Activated CD4-positive, alpha-beta memory T cell treated with anti-CD3 and anti-CD28 coated beads, Interleukin-2, amount 10 ng/mL, durations not matched to agents 7 days and 5 days (primary cell): ENCODE measurements at regions not wholly inside any gene's neighbourhood (a gene's known extent, or its start where the extent isn't known, plus 50 kb on each side); places are given as distances from the start of the nearest gene placed in this dataset.

Experiments used
- CTCF ChIA-PET: fragments of 350-600 bp; sonication (Branson Sonifier 250); formaldehyde crosslinking; loops from one replicate; lab custom pipeline; 2021; ENCODE audit warnings: antibody characterized with exemption, inconsistent platforms; lab: Charles Lee
- POLR2A ChIA-PET: fragments of 350-600 bp; sonication (Branson Sonifier 250); formaldehyde crosslinking; loops from one replicate; lab custom pipeline; 2021; ENCODE audit warnings: antibody characterized with exemption; lab: Charles Lee
- DNase-seq: peaks from one replicate; pipeline ENCODE4 v3.0.0-alpha.2; 2020
- H3K27ac Mint-ChIP-seq: one replicate; pipeline ENCODE4 v1.8.0; 2021; ENCODE audit warnings: mild to moderate bottlenecking, mixed read lengths
- H3K27me3 Mint-ChIP-seq: one replicate; pipeline ENCODE4 v1.8.0; 2021; ENCODE audit warnings: mixed read lengths
- H3K36me3 Mint-ChIP-seq: one replicate; pipeline ENCODE4 v1.8.0; 2021; ENCODE audit warnings: low read depth, mixed read lengths
- H3K4me1 Mint-ChIP-seq: one replicate; pipeline ENCODE4 v1.8.0; 2021; ENCODE audit warnings: mixed read lengths
- H3K4me3 Mint-ChIP-seq: one replicate; pipeline ENCODE4 v1.8.0; 2021; ENCODE audit warnings: mild to moderate bottlenecking, mixed read lengths
- H3K9me3 Mint-ChIP-seq: one replicate; pipeline ENCODE4 v1.8.0; 2021; ENCODE audit warnings: mixed read lengths

- peaks cover 3% of the 10 kb centered on the region for H3K27me3 Mint-ChIP-seq
- H3K9me3 Mint-ChIP-seq: no peaks in the 10 kb centered on the region
- POLR2A ChIA-PET: no interaction called here
- H3K36me3 Mint-ChIP-seq: no peaks in the 10 kb centered on the region
- peaks cover 14% of the 10 kb centered on the region for H3K4me1 Mint-ChIP-seq
- H3K4me3 Mint-ChIP-seq: no peak overlapping the region
- no peak for DNase-seq
- no peak overlapping the region for H3K27ac Mint-ChIP-seq
- CTCF ChIA-PET: no interaction called here
These were observed 105.0 kb upstream of the GAP43 start for GRCh38 chr3:115518100-115518852.

GRCh38 chr3:115520241-115520640, 103.1 kb upstream of the GAP43 start:
- DNase-seq: no peak
- Mint-ChIP-seq H3K36me3 (no peaks in the 10 kb centered on the region), H3K9me3 (no peaks in the 10 kb centered on the region), H3K4me1 (peaks cover 10% of the 10 kb centered on the region), H3K4me3 (no peak overlapping the region), H3K27me3 (no peaks in the 10 kb centered on the region), H3K27ac (no peak overlapping the region)
- POLR2A ChIA-PET: no interaction called here
- CTCF ChIA-PET: no interaction called here

GRCh38 chr3:115520651-115521245, 102.6 kb upstream of the GAP43 start:
- DNase-seq: no peak
- no peaks in the 10 kb centered on the region for H3K36me3 Mint-ChIP-seq
- ChIA-PET CTCF (no interaction called here), POLR2A (no interaction called here)
- no peak overlapping the region for H3K27ac Mint-ChIP-seq
- H3K9me3 Mint-ChIP-seq: no peaks in the 10 kb centered on the region
- no peaks in the 10 kb centered on the region for H3K27me3 Mint-ChIP-seq
- peaks cover 10% of the 10 kb centered on the region for H3K4me1 Mint-ChIP-seq
- no peak overlapping the region for H3K4me3 Mint-ChIP-seq

DNA sequence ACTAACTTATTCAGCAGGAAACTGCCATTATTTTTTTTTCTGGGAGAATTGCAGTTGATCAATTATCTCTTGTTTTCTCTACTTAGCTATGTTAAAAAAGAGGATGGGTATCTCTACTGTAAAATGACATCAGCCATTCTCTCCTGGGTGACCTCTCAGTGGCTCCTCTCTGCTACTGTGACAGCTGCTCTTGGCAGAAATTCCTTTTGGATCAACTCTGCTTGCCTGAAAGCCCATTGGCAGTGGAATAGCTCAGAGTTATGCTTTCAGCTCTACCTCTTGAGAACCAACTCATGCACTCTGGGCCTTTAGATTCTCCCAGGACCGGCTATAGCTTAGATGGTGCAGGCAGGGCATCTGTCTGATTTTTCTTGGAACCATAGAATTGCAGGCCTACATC, 99.9 kb upstream of the GAP43 start:
- no peak for DNase-seq
- POLR2A ChIA-PET: no interaction called here
- no peak overlapping the region for H3K4me3 Mint-ChIP-seq
- no peaks in the 10 kb centered on the region for H3K36me3 Mint-ChIP-seq
- CTCF ChIA-PET: no interaction called here
- no peaks in the 10 kb centered on the region for H3K27me3 Mint-ChIP-seq
- H3K27ac Mint-ChIP-seq: no peak overlapping the region
- H3K9me3 Mint-ChIP-seq: no peaks in the 10 kb centered on the region
- H3K4me1 Mint-ChIP-seq: peaks cover 7% of the 10 kb centered on the region

DNA sequence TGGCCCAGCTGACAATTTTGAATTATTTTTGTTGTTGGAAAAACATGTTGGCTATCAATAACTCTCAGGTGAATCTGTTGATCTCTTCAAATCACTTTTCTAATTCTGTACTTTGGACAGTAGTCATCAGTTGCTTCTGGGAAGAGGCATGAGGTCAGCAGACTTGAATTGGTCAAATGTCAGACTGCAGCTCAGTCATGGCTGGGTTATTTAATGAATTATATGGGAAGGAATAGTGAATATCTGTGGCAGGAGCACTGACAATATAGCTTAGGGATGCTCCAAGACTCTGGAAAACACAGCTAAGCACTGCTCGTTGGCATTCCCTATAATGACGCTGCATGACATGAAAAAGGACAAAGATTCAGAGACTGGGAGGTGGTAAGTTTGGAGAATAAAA, 98.8 kb upstream of the GAP43 start:
- DNase-seq: no peak
- POLR2A ChIA-PET: no interaction called here
- CTCF ChIA-PET: no interaction called here
- no peak overlapping the region for H3K27ac Mint-ChIP-seq
- no peaks in the 10 kb centered on the region for H3K36me3 Mint-ChIP-seq
- no peaks in the 10 kb centered on the region for H3K9me3 Mint-ChIP-seq
- H3K4me1 Mint-ChIP-seq: peaks cover 7% of the 10 kb centered on the region
- no peaks in the 10 kb centered on the region for H3K27me3 Mint-ChIP-seq
- H3K4me3 Mint-ChIP-seq: no peak overlapping the region

DNA sequence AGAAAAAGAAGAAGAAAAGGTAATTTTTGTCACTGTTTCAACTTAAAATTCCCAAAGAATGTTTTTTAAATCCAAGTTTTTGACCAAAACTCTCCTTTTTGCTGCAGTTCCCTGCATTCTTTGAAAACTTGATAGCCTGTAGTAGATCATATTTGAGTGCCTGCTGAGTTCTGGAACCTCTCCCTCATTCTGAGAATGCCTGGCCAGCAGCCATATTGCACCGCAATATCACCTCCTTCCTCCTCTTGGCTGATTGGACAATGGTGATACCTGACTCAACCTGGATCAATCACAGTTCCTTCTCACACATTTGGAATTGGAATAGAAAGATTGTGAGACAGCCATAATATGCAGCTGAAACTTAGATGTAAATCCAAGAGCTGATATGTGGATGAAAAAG, 97.6 kb upstream of the GAP43 start:
- Mint-ChIP-seq H3K36me3 (no peaks in the 10 kb centered on the region), H3K4me3 (no peak overlapping the region), H3K9me3 (no peaks in the 10 kb centered on the region), H3K4me1 (peaks cover 2% of the 10 kb centered on the region), H3K27ac (no peak overlapping the region), H3K27me3 (peaks cover 5% of the 10 kb centered on the region)
- no peak for DNase-seq
- POLR2A ChIA-PET: no interaction called here
- CTCF ChIA-PET: no interaction called here

GRCh38 chr3:115533218-115533617, 90.1 kb upstream of the GAP43 start:
- no peak overlapping the region for H3K27ac Mint-ChIP-seq
- no peak overlapping the region for H3K4me3 Mint-ChIP-seq
- no peaks in the 10 kb centered on the region for H3K4me1 Mint-ChIP-seq
- H3K27me3 Mint-ChIP-seq: peaks cover 13% of the 10 kb centered on the region
- ChIA-PET CTCF (interaction anchor here (0.6 kb wide), 1 partner anchor 319 kb away, joined by 3 read pairs; no protein-coding TSS in a partner anchor), POLR2A (no interaction called here)
- no peaks in the 10 kb centered on the region for H3K36me3 Mint-ChIP-seq
- no peaks in the 10 kb centered on the region for H3K9me3 Mint-ChIP-seq
- DNase-seq: no peak

DNA sequence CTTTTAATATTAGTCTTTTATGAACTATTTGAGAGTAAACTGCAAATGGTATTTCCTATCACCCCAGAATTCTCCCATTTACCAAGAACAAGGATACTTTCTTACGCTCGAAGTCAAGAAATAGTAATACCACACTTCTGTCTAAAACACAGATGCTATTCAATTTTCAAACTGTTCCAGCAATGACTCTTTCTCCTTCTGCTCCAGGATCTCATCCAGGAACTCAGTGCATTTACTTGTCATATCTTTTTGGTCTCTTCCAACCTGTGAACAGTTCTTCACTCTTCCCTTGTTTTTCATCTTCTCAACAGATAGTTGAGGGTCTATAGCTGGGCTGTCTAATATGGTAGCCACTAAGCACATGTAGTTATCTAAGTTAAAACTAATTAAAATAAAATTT, 87.1 kb upstream of the GAP43 start:
- no peaks in the 10 kb centered on the region for H3K9me3 Mint-ChIP-seq
- peaks cover 8% of the 10 kb centered on the region for H3K27me3 Mint-ChIP-seq
- H3K27ac Mint-ChIP-seq: no peak overlapping the region
- no peak for DNase-seq
- H3K4me1 Mint-ChIP-seq: no peaks in the 10 kb centered on the region
- H3K36me3 Mint-ChIP-seq: no peaks in the 10 kb centered on the region
- ChIA-PET CTCF (no interaction called here), POLR2A (no interaction called here)
- no peak overlapping the region for H3K4me3 Mint-ChIP-seq

DNA sequence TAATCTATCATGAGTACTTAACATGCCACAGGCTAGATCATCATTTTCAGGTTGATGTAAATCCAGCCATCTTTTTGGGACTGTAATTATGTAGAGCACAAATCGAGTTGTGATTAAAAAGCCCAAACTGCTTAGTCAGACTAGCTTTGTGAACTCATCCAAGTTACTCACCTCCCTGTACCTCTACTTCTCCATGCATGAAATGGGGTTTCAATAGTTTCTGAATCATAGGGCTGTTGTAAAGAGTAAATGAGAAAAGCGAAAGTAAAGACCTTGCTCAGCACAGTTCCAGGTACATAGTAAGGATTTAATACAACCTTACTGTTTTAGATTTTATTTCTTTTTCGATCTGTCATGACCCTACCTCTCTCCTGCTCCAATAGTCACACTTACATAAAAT, 85.6 kb upstream of the GAP43 start:
- ChIA-PET CTCF (no interaction called here), POLR2A (no interaction called here)

GRCh38 chr3:115547207-115547606, 76.1 kb upstream of the GAP43 start:
- CTCF ChIA-PET: no interaction called here
- no peaks in the 10 kb centered on the region for H3K4me1 Mint-ChIP-seq

More for the DNA sequence above, 85.6 kb upstream of the GAP43 start:
- Mint-ChIP-seq H3K36me3 (no peaks in the 10 kb centered on the region), H3K27me3 (peaks cover 3% of the 10 kb centered on the region), H3K9me3 (no peaks in the 10 kb centered on the region), H3K4me1 (no peaks in the 10 kb centered on the region), H3K27ac (no peak overlapping the region), H3K4me3 (no peak overlapping the region)
- no peak for DNase-seq

DNA sequence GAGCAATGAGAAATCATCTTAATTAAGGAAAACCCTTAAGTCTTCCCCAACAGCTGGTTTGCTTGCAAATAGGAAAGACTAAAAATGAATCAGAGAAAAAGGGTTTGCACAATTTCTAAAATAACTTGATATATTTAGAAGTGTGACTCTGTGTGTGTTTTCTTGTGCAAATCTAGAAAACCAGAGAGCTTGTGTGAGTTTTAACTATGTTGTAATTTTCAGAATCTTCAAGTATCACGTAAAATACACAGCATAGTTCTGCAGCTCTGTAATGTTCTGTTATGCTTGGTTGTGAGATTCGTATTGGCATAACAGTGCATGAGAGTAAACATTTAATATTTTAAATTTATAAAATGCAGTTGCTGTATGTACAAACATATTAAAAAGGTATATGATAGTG, 74.7 kb upstream of the GAP43 start:
- no peak overlapping the region for H3K27ac Mint-ChIP-seq
- ChIA-PET CTCF (interaction anchor here (0.6 kb wide), 1 partner anchor 1123 kb away, joined by 3 read pairs; no protein-coding TSS in a partner anchor), POLR2A (no interaction called here)
- H3K36me3 Mint-ChIP-seq: no peaks in the 10 kb centered on the region
- DNase-seq: no peak
- H3K4me1 Mint-ChIP-seq: no peaks in the 10 kb centered on the region
- H3K27me3 Mint-ChIP-seq: peaks cover 1% of the 10 kb centered on the region
- H3K9me3 Mint-ChIP-seq: no peaks in the 10 kb centered on the region
- no peak overlapping the region for H3K4me3 Mint-ChIP-seq

More at GRCh38 chr3:115547207-115547606, 76.1 kb upstream of the GAP43 start:
- DNase-seq: no peak
- Mint-ChIP-seq H3K27me3 (no peaks in the 10 kb centered on the region), H3K9me3 (no peaks in the 10 kb centered on the region), H3K27ac (no peak overlapping the region), H3K36me3 (no peaks in the 10 kb centered on the region), H3K4me3 (no peak overlapping the region)
- POLR2A ChIA-PET: no interaction called here

GRCh38 chr3:115549071-115549470, 74.2 kb upstream of the GAP43 start:
- Mint-ChIP-seq H3K27ac (no peak overlapping the region), H3K36me3 (no peaks in the 10 kb centered on the region), H3K9me3 (no peaks in the 10 kb centered on the region), H3K4me3 (no peak overlapping the region), H3K27me3 (peaks cover 3% of the 10 kb centered on the region), H3K4me1 (no peaks in the 10 kb centered on the region)
- ChIA-PET CTCF (no interaction called here), POLR2A (no interaction called here)
- no peak for DNase-seq

DNA sequence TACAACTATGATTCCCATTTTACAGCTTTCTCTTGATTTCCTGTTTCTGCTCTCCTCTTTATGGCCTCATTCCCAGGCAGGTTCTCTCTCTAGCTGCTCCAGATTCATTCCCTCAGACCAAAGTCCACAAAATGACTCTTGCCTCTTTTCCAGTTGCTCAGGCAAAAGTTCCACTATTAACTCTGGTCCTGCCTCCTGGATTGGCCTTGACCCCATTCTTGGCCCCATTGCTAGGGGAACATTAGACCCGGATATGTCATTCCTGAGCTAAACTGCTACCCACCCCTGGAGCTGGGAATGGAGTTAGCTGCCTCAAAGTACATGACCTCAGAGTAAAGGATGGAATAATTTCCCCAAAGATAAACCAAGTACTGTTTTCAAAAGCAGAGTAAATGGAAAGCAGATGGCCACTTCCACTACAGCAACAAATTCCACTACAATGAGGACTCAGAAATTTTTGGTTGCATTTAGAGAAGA, 73.0 kb upstream of the GAP43 start:
- Mint-ChIP-seq H3K9me3 (no peaks in the 10 kb centered on the region), H3K27ac (no peak overlapping the region), H3K4me3 (no peak overlapping the region), H3K27me3 (peaks cover 3% of the 10 kb centered on the region), H3K36me3 (no peaks in the 10 kb centered on the region), H3K4me1 (no peaks in the 10 kb centered on the region)
- no peak for DNase-seq
- CTCF ChIA-PET: no interaction called here
- POLR2A ChIA-PET: no interaction called here

DNA sequence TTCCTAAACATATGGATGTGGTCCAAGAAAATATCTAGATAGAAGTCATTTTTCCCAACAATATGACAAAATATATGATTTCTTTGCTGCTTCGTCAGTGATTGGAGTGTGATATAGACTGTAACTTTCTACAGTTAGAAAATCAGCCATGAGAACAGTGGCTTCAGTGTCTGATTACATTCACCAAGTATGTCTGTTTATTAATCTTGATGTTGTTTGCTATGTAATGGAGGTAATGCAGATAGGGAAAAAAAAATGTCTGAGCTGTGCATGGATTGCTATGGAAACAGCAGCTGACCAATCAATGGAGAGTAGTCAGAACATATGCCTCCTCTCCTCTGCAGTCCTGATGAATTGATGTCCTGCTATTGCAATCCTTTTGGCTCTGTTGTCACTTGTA, 72.3 kb upstream of the GAP43 start:
- ChIA-PET POLR2A (no interaction called here), CTCF (no interaction called here)
- H3K4me1 Mint-ChIP-seq: no peaks in the 10 kb centered on the region
- no peak overlapping the region for H3K27ac Mint-ChIP-seq
- no peak overlapping the region for H3K4me3 Mint-ChIP-seq
- no peaks in the 10 kb centered on the region for H3K9me3 Mint-ChIP-seq
- H3K36me3 Mint-ChIP-seq: no peaks in the 10 kb centered on the region
- H3K27me3 Mint-ChIP-seq: peaks cover 3% of the 10 kb centered on the region
- DNase-seq: no peak
